Activated B cell treated with CpG ODN at 0.5 μM for 24 hours (primary cell): ENCODE measurements at regions not wholly inside any gene's neighbourhood (a gene's known extent, or its start where the extent isn't known, plus 50 kb on each side); places are given as distances from the start of the nearest gene placed in this dataset.

Source experiments
- ATAC-seq: fragments of 200-7000 bp; cut with Tn5 transposase; one replicate; pipeline ENCODE4 v1.10.0; 2021; ENCODE audit warnings: low read depth, mild to moderate bottlenecking, moderate library complexity
- CTCF ChIA-PET: fragments of 350-600 bp; sonication (Branson Sonifier 250); formaldehyde crosslinking; loops from one replicate; lab custom pipeline; 2021; ENCODE audit warnings: antibody characterized with exemption; lab: Charles Lee
- POLR2A ChIA-PET: fragments of 350-600 bp; sonication (Branson Sonifier 250); formaldehyde crosslinking; loops from one replicate; lab custom pipeline; 2021; ENCODE audit warnings: antibody characterized with exemption; lab: Charles Lee
- DNase-seq: peaks from one replicate; pipeline ENCODE4 v3.0.0; 2022
- H3K27ac Mint-ChIP-seq: one replicate; pipeline ENCODE4 v1.8.0; 2020; ENCODE audit warnings: mixed read lengths
- H3K27me3 Mint-ChIP-seq: one replicate; pipeline ENCODE4 v1.8.0; 2021; ENCODE audit warnings: mixed read lengths
- H3K36me3 Mint-ChIP-seq: one replicate; pipeline ENCODE4 v1.8.0; 2021; ENCODE audit warnings: low read depth, mixed read lengths
- H3K4me1 Mint-ChIP-seq: one replicate; pipeline ENCODE4 v1.8.0; 2021; ENCODE audit warnings: mixed read lengths
- H3K4me3 Mint-ChIP-seq: one replicate; pipeline ENCODE4 v1.8.0; 2020; ENCODE audit warnings: mild to moderate bottlenecking, mixed read lengths
- H3K9me3 Mint-ChIP-seq: one replicate; pipeline ENCODE4 v1.8.0; 2020; ENCODE audit warnings: mixed read lengths
- CTCF ChIP-seq: fragments of 200-600 bp; IDR thresholded peaks from one replicate; pipeline ENCODE4 v1.8.0; 2022; ENCODE audit warnings: antibody characterized with exemption, mild to moderate bottlenecking
- intact Hi-C: fragments of 100-400 bp; cut with micrococcal nuclease; formaldehyde crosslinking; loops from one replicate; pipeline ENCODE4 v1.15.1; 2024

GRCh38 chr5:135236908-135237747 lies 161.9 kb downstream of the MACROH2A1 start:
- no peak for TF ChIP-seq CTCF
- CTCF ChIA-PET, result no interaction called here
- no peaks in the 10 kb centered on the region for H3K9me3 Mint-ChIP-seq
- H3K4me1 Mint-ChIP-seq, result no peaks in the 10 kb centered on the region
- no peak for DNase-seq
- no peak overlapping the region for H3K4me3 Mint-ChIP-seq
- ATAC-seq, result no peak
- intact Hi-C loops, result no loop called here
- no peaks in the 10 kb centered on the region for H3K27me3 Mint-ChIP-seq
- H3K36me3 Mint-ChIP-seq, result no peaks in the 10 kb centered on the region
- POLR2A ChIA-PET, result no interaction called here
- no peak overlapping the region for H3K27ac Mint-ChIP-seq

GRCh38 chr5:135236228-135236907 lies 162.7 kb downstream of the MACROH2A1 start:
- no peak overlapping the region for H3K27ac Mint-ChIP-seq
- H3K36me3 Mint-ChIP-seq, result no peaks in the 10 kb centered on the region
- H3K4me3 Mint-ChIP-seq, result no peak overlapping the region
- H3K9me3 Mint-ChIP-seq, result no peaks in the 10 kb centered on the region
- ChIA-PET CTCF (no interaction called here), POLR2A (no interaction called here)
- no peak for TF ChIP-seq CTCF
- no peaks in the 10 kb centered on the region for H3K4me1 Mint-ChIP-seq
- intact Hi-C loops, result no loop called here
- ATAC-seq (no peak), DNase-seq (no peak)
- no peaks in the 10 kb centered on the region for H3K27me3 Mint-ChIP-seq

- ChIA-PET POLR2A (no interaction called here), CTCF (no interaction called here)
- intact Hi-C loops, result no loop called here
- Mint-ChIP-seq H3K9me3 (no peaks in the 10 kb centered on the region), H3K4me1 (no peaks in the 10 kb centered on the region), H3K4me3 (no peak overlapping the region), H3K27me3 (no peaks in the 10 kb centered on the region), H3K36me3 (no peaks in the 10 kb centered on the region), H3K27ac (no peak overlapping the region)
- no peak for ATAC-seq
- no peak for TF ChIP-seq CTCF
- no peak for DNase-seq
Measured at GRCh38 chr5:135235551-135236227, 163.3 kb downstream of the MACROH2A1 start.

GRCh38 chr5:135234666-135235401 lies 164.2 kb downstream of the MACROH2A1 start:
- no peaks in the 10 kb centered on the region for H3K27me3 Mint-ChIP-seq
- no peak for ATAC-seq
- H3K4me1 Mint-ChIP-seq, result no peaks in the 10 kb centered on the region
- POLR2A ChIA-PET, result no interaction called here
- intact Hi-C loops, result no loop called here
- DNase-seq, result no peak
- CTCF ChIA-PET, result no interaction called here
- H3K4me3 Mint-ChIP-seq, result no peak overlapping the region
- no peaks in the 10 kb centered on the region for H3K36me3 Mint-ChIP-seq
- no peak overlapping the region for H3K27ac Mint-ChIP-seq
- H3K9me3 Mint-ChIP-seq, result no peaks in the 10 kb centered on the region
- no peak for TF ChIP-seq CTCF
